ENCODE measurements at regions not wholly inside any gene's neighbourhood (a gene's known extent, or its start where the extent isn't known, plus 50 kb on each side); places are given as distances from the start of the nearest gene placed in this dataset.

GRCh38 chr13:105144020-105144419 lies 1391.4 kb downstream of the EFNB2 start:
- H3K36me3 Mint-ChIP-seq (ENCODE audit: unreplicated experiment), result no peaks in the 10 kb centered on the region
- no peak overlapping the region for H3K27ac Mint-ChIP-seq (ENCODE audit: unreplicated experiment)
- no peak overlapping the region for H3K4me3 Mint-ChIP-seq (ENCODE audit: unreplicated experiment)
- no peak for TF ChIP-seq CTCF (IDR thresholded peaks at IDR 0.05; ENCODE audit: partially characterized antibody, unreplicated experiment)
- no peaks in the 10 kb centered on the region for H3K27me3 Mint-ChIP-seq (ENCODE audit: unreplicated experiment)
- no peak for DNase-seq
- peaks cover 18% of the 10 kb centered on the region for H3K4me1 Mint-ChIP-seq (ENCODE audit: low read depth, unreplicated experiment)
- H3K9me3 Mint-ChIP-seq (ENCODE audit: unreplicated experiment), result peaks cover 2% of the 10 kb centered on the region

GRCh38 chr13:105142556-105142955 lies 1392.9 kb downstream of the EFNB2 start:
- Mint-ChIP-seq H3K4me1 (ENCODE audit: low read depth, unreplicated experiment) (peaks cover 19% of the 10 kb centered on the region), H3K27ac (ENCODE audit: unreplicated experiment) (no peak overlapping the region), H3K9me3 (ENCODE audit: unreplicated experiment) (peaks cover 2% of the 10 kb centered on the region), H3K4me3 (ENCODE audit: unreplicated experiment) (no peak overlapping the region), H3K27me3 (ENCODE audit: unreplicated experiment) (no peaks in the 10 kb centered on the region), H3K36me3 (ENCODE audit: unreplicated experiment) (no peaks in the 10 kb centered on the region)
- no peak for TF ChIP-seq CTCF (IDR thresholded peaks at IDR 0.05; ENCODE audit: partially characterized antibody, unreplicated experiment)
- no peak for DNase-seq

- Mint-ChIP-seq H3K27ac (ENCODE audit: unreplicated experiment) (no peak overlapping the region), H3K27me3 (ENCODE audit: unreplicated experiment) (no peaks in the 10 kb centered on the region), H3K9me3 (ENCODE audit: unreplicated experiment) (peaks cover 2% of the 10 kb centered on the region), H3K36me3 (ENCODE audit: unreplicated experiment) (no peaks in the 10 kb centered on the region), H3K4me1 (ENCODE audit: low read depth, unreplicated experiment) (peaks cover 19% of the 10 kb centered on the region), H3K4me3 (ENCODE audit: unreplicated experiment) (no peak overlapping the region)
- no peak for TF ChIP-seq CTCF (IDR thresholded peaks at IDR 0.05; ENCODE audit: partially characterized antibody, unreplicated experiment)
- no peak for DNase-seq
These were observed 1395.8 kb downstream of the EFNB2 start for GRCh38 chr13:105139380-105140285.

- TF ChIP-seq CTCF (IDR thresholded peaks at IDR 0.05; ENCODE audit: partially characterized antibody, unreplicated experiment), result no peak
- no peak overlapping the region for H3K4me3 Mint-ChIP-seq (ENCODE audit: unreplicated experiment)
- H3K4me1 Mint-ChIP-seq (ENCODE audit: low read depth, unreplicated experiment), result peaks cover 19% of the 10 kb centered on the region
- H3K27ac Mint-ChIP-seq (ENCODE audit: unreplicated experiment), result no peak overlapping the region
- no peak for DNase-seq
- H3K27me3 Mint-ChIP-seq (ENCODE audit: unreplicated experiment), result no peaks in the 10 kb centered on the region
- H3K9me3 Mint-ChIP-seq (ENCODE audit: unreplicated experiment), result peaks cover 2% of the 10 kb centered on the region
- H3K36me3 Mint-ChIP-seq (ENCODE audit: unreplicated experiment), result no peaks in the 10 kb centered on the region
These were observed 1396.4 kb downstream of the EFNB2 start for GRCh38 chr13:105139048-105139379.

- Mint-ChIP-seq H3K27me3 (ENCODE audit: unreplicated experiment) (no peaks in the 10 kb centered on the region), H3K4me1 (ENCODE audit: low read depth, unreplicated experiment) (peaks cover 19% of the 10 kb centered on the region), H3K9me3 (ENCODE audit: unreplicated experiment) (peaks cover 2% of the 10 kb centered on the region), H3K36me3 (ENCODE audit: unreplicated experiment) (no peaks in the 10 kb centered on the region), H3K27ac (ENCODE audit: unreplicated experiment) (no peak overlapping the region), H3K4me3 (ENCODE audit: unreplicated experiment) (no peak overlapping the region)
- TF ChIP-seq CTCF (IDR thresholded peaks at IDR 0.05; ENCODE audit: partially characterized antibody, unreplicated experiment), result no peak
- no peak for DNase-seq
These were observed 1399.4 kb downstream of the EFNB2 start for GRCh38 chr13:105135852-105136615.
